HG03575 (cell line): ENCODE measurements at regions not wholly inside any gene's neighbourhood (a gene's known extent, or its start where the extent isn't known, plus 50 kb on each side); places are given as distances from the start of the nearest gene placed in this dataset.

Experiments
- ATAC-seq: cut with Tn5 transposase; IDR thresholded peaks from one replicate; pipeline ENCODE4 v1.9.1; 2021; ENCODE audit not compliant: unreplicated experiment, insufficient number of reproducible peaks, low FRiP score; ENCODE audit errors: extremely low read depth

GRCh38 chr5:5587474-5587873, 165.0 kb downstream of the ICE1 start:
- no peak for ATAC-seq

DNA sequence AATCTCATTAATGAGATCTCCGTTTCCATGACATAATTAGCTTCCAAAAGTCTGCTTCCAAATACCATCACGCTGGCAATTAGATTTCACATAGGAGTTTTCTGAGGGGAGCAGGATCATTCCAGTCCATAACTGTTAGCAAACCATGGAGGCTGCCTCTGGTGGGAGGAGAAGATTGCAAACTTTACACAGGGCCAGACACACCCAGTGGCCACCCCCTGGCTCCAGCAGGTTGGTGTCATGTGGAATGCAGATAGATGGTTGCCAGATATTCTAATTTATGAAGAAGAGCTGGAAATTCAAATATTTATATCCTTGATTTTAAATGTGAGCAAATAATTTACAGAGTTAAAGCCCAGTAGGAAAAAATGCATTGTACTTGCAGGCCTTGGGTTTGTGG, 164.2 kb downstream of the ICE1 start:
- no peak for ATAC-seq

DNA sequence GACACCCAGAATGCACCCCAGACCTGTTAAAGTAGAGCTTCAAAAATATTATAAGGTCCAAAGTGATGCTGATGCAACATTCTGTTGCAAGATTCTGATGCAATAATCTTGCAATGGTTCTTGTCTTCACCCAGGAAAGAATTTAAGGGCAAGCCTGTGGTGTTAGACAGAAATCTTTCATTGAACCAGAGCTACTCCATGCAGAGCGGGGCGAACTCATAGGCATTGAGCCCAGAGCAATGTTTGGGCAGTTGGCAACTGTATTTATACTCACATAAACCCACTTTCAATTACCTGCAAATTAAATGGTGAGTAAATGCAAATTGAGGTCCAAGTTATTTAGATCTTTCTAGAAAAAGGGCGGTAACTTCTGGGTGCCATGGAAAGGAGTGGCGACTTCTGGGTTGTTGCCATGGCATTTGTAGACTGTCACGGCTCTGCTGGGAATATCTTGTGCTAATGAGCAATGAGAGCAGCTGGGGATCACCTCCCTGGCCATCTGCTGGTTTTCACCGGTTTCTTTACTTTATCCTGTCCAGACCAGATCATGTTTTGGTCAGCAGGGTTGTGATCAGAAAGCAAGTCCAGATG, 163.4 kb downstream of the ICE1 start:
- ATAC-seq, result no peak

GRCh38 chr5:5584751-5585150, 162.3 kb downstream of the ICE1 start:
- no peak for ATAC-seq

GRCh38 chr5:5584236-5584745, 161.8 kb downstream of the ICE1 start:
- no peak for ATAC-seq

- no peak for ATAC-seq
Measured at GRCh38 chr5:5583832-5584231, 161.4 kb downstream of the ICE1 start.

DNA sequence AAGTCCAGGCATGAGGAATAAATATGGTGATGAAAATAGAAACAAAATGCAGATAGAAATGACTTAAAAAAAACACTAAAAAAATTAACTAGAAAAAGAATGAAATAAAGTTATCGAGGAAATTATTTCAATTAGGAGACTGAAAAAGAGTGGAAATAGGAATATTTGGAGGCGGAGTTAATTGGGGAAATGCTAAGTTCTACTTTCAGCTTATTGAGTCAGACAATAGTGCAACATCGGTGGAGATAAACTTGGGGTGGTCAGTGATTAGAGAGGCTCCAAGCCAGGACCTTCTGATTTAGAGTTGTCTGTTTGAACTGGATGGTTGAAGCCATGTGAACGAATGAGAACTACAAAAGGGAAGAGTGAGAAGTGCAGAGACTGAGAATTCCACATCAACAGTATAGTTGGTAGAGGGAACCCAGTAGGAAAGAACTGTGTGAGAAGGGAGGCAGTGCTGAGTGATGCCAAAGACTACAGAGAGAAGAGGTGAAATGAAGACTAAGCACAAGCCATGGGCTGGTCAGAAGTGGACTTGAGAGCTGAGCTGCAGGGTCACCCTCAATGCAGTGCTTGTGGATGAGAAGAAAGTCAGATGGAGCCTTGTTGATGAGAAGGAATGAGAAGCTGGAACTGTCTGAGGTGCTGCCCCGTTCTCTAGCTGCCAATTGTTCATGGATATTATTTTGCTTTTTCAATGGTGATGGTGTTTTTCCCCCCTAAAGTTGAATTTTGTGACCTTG, 160.7 kb downstream of the ICE1 start:
- ATAC-seq, result no peak

DNA sequence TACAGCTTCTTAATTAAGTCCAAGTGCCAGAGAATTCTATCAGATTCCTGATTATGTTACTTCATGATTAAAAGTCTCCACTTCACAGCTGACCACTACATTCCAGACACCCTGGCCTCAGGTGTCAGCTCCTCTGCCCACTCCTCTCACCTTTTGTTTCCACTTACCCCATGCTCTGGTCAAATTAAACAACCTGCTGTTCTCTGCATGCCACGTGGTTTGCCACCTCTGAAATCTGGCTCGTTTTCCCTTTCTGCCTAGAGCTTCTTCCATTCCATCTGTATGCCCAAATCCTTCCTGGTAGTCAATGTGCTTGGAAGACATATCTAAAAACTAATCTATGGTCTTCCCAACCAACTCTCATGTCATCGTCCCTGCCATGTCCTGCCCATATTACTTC, 158.6 kb downstream of the ICE1 start:
- no peak for ATAC-seq

DNA sequence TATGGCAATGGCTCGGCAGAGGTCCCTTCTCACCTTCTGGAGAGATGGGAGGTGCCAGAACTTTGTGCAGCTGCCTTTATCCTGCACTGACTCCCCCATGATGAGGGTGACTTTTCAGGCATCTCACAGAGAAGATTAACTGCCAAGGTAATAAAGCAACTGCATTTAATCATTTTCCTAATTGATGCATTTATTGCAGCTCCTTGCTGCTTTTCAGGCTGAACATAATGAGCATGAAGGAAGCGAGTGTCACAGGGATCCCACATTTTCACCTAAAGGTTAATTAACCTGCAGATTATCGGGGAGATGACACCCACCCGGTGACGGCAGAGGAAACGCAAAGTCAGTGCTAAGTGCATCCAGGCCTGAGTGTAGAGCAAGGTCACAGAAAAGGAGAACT, 154.3 kb downstream of the ICE1 start:
- ATAC-seq, result no peak

GRCh38 chr5:5575461-5575860, 153.0 kb downstream of the ICE1 start:
- ATAC-seq, result no peak

- ATAC-seq, result no peak
Measured at GRCh38 chr5:5573798-5574380, 151.4 kb downstream of the ICE1 start.

GRCh38 chr5:5572976-5573797, 150.7 kb downstream of the ICE1 start:
- ATAC-seq, result no peak

- ATAC-seq, result no peak
Measured at GRCh38 chr5:5572010-5572865, 149.8 kb downstream of the ICE1 start.

DNA sequence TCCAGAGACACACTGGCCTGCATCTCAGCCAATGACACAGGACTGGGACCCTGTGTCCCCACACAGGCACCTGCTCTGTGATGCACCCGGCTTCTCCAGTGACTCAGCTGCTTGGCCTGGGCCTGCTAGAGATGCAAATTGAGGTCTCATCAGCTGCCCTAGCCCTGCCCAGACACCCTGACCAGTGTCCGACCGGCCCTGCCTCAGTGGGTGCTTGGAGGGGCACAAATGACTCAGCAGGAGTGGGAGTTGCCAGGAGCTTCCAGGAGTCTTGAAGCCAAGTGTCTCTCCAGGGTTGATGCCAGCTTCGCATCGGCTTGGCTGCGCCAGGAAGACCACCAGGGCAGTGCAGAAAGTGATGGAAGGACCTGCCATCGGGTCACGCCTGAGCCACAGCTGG, 148.2 kb downstream of the ICE1 start:
- no peak for ATAC-seq

GRCh38 chr5:5564898-5565297, 142.4 kb downstream of the ICE1 start:
- ATAC-seq, result no peak

GRCh38 chr5:5560016-5560415, 137.5 kb downstream of the ICE1 start:
- no peak for ATAC-seq

DNA sequence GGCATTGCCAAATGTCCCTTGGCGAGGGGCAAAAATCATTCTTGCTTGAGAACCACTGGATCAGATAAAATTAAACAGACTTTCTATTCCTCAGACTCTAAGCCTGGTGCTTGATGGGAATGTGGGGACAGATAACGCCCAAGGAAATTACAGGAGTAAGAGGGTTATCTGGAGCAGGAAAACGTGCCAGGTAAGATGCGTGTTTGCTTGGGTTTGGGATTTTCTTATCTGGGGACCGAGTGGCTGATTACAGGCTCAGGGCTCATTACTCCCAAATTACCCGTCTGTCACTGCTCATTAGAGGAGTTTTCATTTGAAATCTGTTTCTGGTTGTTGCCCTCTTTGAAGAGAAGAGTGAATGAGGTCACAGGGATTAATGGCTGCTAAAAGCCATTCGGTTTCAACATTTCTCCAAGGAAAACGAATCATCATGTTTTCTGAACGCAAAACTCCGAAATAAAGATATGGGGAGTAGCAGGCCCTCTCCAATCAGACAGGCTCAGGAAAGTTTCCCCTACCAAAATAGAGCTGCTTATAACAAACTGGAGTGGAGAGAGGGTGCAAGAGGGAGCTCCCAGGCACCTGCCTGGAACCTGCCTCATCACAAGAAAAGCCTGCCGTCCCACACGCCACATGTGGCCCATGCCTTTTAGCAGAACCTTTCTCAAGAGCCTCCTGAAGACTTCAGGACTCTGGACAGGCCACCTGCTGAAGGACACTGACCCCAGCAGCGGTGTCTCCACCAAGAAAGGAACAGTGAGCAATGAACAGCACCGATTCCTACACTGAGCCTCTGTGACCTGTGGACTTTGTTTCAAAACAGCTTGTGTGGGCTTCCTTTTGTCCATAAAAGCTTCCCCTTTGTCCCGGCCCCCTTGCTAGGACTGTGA, 136.4 kb downstream of the ICE1 start:
- no peak for ATAC-seq

GRCh38 chr5:5558102-5558501, 135.6 kb downstream of the ICE1 start:
- no peak for ATAC-seq
